Hepatocyte (in vitro differentiated cells): ENCODE measurements at regions not wholly inside any gene's neighbourhood (a gene's known extent, or its start where the extent isn't known, plus 50 kb on each side); places are given as distances from the start of the nearest gene placed in this dataset.

Experiments
- CTCF ChIP-seq: fragments of 200-600 bp; sonication (generic); IDR thresholded peaks from 2 replicates; pipeline ENCODE4 v1.5.1; 2016; ENCODE audit warnings: antibody characterized with exemption, mild to moderate bottlenecking; ENCODE audit not compliant: poor library complexity
- EZH2 ChIP-seq: fragments of 200-600 bp; sonication (generic); IDR thresholded peaks from 2 replicates; pipeline ENCODE4 v1.6.1; 2016; ENCODE audit warnings: antibody characterized with exemption, mild to moderate bottlenecking, borderline replicate concordance

- no peak for TF ChIP-seq CTCF
- TF ChIP-seq EZH2 = no peak
These were observed 86.5 kb upstream of the MANSC4 start for GRCh38 chr12:27866373-27867101.
